Hematopoietic multipotent progenitor cell (in vitro differentiated cells): ENCODE measurements at regions not wholly inside any gene's neighbourhood (a gene's known extent, or its start where the extent isn't known, plus 50 kb on each side); places are given as distances from the start of the nearest gene placed in this dataset.

Experiments used
- DNase-seq, 3 donors: peaks; one replicate each; pipeline ENCODE4 v3.0.0-alpha.2; 2011 to 2015; ENCODE audit warnings: low read depth in 2 of 3, low spot score in 2 of 3

GRCh38 chr1:163650624-163651023 is 328.9 kb downstream of the NUF2 start:
- DNase-seq, result no peak

GRCh38 chr1:163652441-163652840 is 330.7 kb downstream of the NUF2 start:
- no peak for DNase-seq

GRCh38 chr1:163655565-163655964 is 333.8 kb downstream of the NUF2 start:
- no peak for DNase-seq

- no peak for DNase-seq
Measured at GRCh38 chr1:163656095-163656759, 334.5 kb downstream of the NUF2 start.

- no peak for DNase-seq
Measured at GRCh38 chr1:163657719-163658118, 336.0 kb downstream of the NUF2 start.

- no peak for DNase-seq
Measured at GRCh38 chr1:163661391-163661790, 339.6 kb downstream of the NUF2 start.

GRCh38 chr1:163664671-163665335 is 343.0 kb downstream of the NUF2 start:
- DNase-seq, result no peak

- no peak for DNase-seq
Measured at GRCh38 chr1:163668472-163668871, 346.7 kb downstream of the NUF2 start.

GRCh38 chr1:163670989-163671757 is 349.4 kb downstream of the NUF2 start:
- DNase-seq, result no peak

- no peak for DNase-seq
Measured at GRCh38 chr1:163672976-163673758, 351.4 kb downstream of the NUF2 start.

GRCh38 chr1:163673759-163674151 is 352.0 kb downstream of the NUF2 start:
- DNase-seq, result no peak

- no peak for DNase-seq
Measured at GRCh38 chr1:163674236-163674635, 352.5 kb downstream of the NUF2 start.

- no peak for DNase-seq
Measured at GRCh38 chr1:163684785-163685184, 363.0 kb downstream of the NUF2 start.

GRCh38 chr1:163692266-163692665 is 370.5 kb downstream of the NUF2 start:
- no peak for DNase-seq

GRCh38 chr1:163697137-163697536 is 375.4 kb downstream of the NUF2 start:
- DNase-seq, result no peak

- no peak for DNase-seq
Measured at GRCh38 chr1:163701783-163702374, 380.1 kb downstream of the NUF2 start.

GRCh38 chr1:163703794-163704193 is 382.0 kb downstream of the NUF2 start:
- DNase-seq, result no peak

GRCh38 chr1:163706915-163707314 is 385.2 kb downstream of the NUF2 start:
- peak in 1 of 3 donors; percentile 1 for DNase-seq

- DNase-seq, result no peak
Measured at GRCh38 chr1:163709636-163710035, 387.9 kb downstream of the NUF2 start.

GRCh38 chr1:163712321-163712720 is 390.6 kb downstream of the NUF2 start:
- DNase-seq, result no peak

- no peak for DNase-seq
Measured at GRCh38 chr1:163720294-163720693, 398.5 kb downstream of the NUF2 start.
